H54 (cell line): ENCODE measurements at regions not wholly inside any gene's neighbourhood (a gene's known extent, or its start where the extent isn't known, plus 50 kb on each side); places are given as distances from the start of the nearest gene placed in this dataset.

Source experiments
- DNase-seq: peaks from one replicate; pipeline ENCODE4 v3.0.0; 2011; ENCODE audit warnings: low spot score, mixed read lengths; ENCODE audit not compliant: insufficient read length
- FAIRE-seq: peaks from 3 replicates; lab custom pipeline; 2011; peaks lifted over from hg19 to GRCh38; lab: Jason Lieb, UNC
- POLR2A ChIP-seq: IDR thresholded peaks from 2 replicates; pipeline ENCODE4 v1.6.1; 2011; ENCODE audit warnings: low read depth, mild to moderate bottlenecking, low read length

DNA sequence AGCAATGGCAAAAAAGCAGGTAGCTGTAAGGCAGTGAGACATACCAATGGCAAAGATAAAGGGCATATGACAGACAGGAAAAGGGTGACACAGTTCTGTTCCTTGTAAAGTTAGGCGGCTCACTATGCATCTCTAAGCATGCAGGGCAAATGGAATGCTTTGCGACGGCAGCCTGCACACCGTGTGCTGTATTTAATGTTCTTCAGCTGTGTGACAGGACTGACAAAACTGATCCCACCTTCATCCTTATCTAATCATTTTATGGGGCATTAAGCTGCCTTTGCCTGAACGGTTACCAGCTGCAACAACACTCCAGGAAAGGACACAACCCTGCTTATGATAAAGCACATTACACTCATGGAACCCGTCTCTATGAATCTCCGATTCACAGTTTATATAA, 80.5 kb upstream of the VAV3 start:
- no peak for TF ChIP-seq POLR2A
- FAIRE-seq (no peak), DNase-seq (no peak)

DNA sequence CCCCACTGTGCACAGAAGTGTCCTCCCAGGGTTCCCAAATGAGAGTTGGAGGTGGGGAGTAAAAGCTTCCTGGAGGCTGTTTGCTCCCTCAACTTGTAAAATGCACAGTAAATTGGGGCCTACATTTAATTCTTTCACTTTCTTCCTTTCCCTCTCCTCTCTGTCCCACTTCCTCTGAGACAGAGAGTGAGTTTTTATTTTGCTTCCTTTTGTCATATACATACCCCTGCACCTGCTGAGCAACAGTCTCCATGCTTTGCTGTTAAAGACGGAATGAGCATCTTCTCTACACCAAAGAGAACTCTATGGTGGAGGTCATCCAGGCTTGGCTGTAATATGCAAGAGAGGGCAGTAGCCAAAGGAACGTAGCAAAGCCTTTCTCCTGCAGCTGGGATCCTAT, 79.3 kb upstream of the VAV3 start:
- no peak for TF ChIP-seq POLR2A
- DNase-seq: no peak
- no peak for FAIRE-seq

DNA sequence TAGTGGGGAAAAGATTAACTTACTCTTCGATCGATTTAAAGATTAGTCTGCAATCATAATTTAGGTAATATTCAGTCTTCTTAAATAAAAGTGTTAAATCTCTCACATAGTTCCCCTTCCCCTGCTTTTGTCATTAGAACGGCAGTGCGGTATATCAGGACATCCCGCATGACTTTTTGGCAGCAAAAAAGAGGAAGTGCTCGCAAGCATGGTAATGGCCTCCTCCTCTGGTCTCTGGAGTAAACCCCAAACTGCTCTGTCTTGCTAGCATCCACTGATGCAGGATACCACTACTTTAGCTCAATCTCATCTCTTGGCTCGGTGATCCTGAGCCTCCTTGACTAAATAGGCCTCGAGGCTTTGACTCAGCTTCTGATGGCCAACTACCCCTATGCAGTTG, 78.7 kb upstream of the VAV3 start:
- TF ChIP-seq POLR2A: no peak
- DNase-seq: no peak
- FAIRE-seq: no peak

DNA sequence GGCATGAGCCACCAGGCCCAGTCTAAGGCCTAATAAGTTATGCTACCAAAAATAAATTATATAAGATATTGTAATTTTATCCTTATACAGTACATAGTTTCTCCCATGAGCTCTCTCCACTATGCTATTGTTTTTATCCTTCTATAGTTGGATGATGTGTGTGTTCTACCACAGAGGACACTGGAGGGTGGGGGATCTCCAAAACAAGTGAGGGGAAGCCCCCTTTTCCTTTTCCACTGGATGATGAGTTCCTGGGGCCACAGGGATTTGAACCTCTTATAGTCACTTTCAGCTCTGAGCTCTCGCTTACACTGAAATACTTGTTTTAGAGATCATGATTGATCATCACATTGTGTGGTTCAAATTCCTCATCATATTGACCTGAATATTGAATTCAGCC, 77.6 kb upstream of the VAV3 start:
- no peak for FAIRE-seq
- no peak for TF ChIP-seq POLR2A
- no peak for DNase-seq

DNA sequence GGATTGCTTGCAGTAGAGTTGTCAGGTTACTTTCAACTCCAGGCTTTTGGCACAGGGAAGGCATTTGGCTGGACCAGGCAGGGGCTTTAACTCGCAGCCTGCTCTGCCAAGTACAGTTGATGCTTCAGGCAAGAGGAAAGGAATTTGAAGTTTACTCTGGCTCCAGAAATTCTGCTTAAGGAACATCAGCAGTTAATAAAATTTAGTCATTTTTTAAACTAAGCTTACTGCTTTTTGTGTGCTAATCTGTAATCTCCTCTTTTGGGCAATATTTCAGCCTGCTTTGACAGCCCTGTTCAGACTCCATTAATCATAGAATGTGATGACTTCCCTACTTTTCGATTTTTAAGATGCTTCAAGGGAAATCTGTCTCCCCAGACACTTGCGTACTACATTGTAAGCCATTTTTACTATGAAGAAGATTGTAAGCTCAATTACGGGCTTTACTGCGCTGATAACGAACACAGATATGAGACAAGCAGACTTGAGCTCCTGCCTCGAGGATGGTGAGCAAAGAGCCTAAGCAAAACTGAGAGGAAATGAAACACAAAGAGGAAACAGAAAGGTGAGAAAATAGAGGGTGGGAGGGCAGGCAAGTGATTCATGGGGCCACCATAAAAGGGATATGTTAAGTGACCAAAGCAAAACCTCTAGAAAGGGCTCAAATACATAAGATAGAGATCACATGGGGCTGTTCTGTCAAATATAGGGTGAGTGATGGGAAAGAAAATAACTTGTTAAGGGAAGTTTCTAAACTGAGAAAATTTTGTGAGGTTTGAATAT, 76.6 kb upstream of the VAV3 start:
- TF ChIP-seq POLR2A: no peak
- no peak for DNase-seq
- FAIRE-seq: no peak

DNA sequence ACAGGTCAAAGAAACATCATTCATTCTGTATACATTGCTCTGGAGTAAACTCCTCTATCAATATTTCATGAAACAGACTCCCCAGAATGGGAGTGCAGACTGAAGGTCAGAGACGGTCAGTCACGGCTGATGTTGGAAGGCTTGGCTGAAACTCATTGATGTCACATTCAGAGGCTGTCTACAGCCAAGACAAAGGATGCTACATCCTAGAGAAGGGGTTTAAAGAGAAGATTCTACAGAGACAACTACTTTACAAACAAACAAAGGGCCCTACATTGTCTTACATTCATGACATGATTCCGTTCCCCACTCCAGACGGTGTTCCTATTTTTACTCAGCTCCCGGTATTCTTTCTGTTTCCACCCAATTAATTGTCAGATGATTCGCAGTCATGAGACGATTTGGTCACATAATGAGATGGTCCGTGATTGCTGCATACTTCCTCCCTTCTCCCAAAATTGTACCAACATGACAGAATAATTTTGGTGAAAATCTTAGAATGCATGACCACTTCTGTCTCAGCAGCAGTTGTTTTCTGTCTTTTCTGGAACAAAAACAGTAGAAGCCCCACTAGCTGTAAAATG, 73.8 kb upstream of the VAV3 start:
- FAIRE-seq (no peak), DNase-seq (no peak)
- no peak for TF ChIP-seq POLR2A

DNA sequence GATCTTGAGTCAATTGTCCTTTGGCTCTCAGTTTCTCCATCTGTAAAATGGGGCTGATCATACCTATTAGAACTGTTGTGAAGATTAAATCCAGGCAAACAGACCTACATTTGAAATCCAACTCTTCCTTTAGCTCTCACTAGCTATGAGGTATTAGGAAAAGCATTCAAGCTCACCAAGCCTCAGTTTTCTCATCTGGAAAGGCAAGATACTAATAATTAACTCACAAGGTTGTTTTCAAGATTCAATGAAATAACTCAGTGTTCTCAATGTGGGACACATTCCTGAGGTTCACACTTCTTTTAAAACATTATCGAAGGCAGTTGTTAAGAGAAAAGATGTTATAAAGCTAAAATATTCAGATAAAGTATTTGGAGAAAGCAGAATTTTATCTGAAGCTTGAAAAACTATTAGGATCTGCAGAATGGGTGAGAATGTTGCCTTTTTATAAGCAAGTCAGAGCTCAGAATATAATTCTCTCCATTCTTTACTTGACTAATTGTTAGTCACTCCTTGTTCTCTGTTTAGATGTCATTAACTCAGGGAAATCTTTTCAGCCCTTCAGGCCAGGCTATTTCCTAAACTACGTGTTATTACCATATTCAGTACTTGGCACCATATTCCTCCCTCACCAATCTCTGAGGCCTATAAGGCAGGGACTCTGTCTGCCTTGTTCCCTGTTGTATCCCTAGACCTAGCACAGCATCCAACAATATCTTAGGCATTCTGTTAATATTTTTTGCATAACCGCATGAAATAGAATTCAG, 72.0 kb upstream of the VAV3 start:
- TF ChIP-seq POLR2A: no peak
- no peak for DNase-seq

DNA sequence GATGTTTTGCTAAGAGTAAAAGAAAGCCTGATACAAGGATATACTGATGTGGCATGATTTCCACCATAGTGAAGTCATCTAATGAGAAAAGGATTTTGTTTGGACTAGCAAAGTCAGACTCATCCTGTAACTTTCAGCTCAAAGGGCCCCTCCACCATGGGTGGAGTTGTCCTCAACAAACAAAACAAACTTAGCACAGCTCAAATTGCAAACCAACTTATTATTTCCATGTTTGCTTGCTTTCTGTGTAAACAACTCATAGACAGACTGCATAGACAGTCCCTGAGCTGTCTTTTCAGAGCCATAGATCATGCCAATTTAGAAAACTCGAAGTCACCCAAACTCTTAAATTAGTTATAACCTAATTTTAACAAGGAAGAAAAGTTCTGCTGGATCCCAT, 69.4 kb upstream of the VAV3 start:
- no peak for TF ChIP-seq POLR2A
- DNase-seq (no peak), FAIRE-seq (no peak)

More for the DNA sequence above, 72.0 kb upstream of the VAV3 start:
- FAIRE-seq: no peak

DNA sequence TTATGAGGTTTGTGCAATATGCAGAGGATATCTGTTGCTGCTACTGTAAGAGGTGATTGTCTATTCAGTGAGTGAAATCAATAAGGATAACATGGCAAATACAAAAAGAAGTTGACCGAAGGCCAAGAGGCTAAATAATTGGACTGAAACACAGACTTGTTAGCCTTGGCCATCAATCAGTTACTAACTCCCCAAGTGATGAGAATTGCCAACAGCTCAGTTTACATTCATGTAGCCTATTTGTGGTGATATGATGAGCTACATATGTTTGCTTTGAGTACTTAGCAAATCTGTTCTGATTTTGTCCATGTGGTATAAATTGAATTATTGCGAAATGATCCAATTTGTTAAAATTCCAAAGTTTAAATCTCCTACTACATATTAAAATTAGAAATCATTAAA, 68.6 kb upstream of the VAV3 start:
- DNase-seq (no peak), FAIRE-seq (no peak)
- no peak for TF ChIP-seq POLR2A

DNA sequence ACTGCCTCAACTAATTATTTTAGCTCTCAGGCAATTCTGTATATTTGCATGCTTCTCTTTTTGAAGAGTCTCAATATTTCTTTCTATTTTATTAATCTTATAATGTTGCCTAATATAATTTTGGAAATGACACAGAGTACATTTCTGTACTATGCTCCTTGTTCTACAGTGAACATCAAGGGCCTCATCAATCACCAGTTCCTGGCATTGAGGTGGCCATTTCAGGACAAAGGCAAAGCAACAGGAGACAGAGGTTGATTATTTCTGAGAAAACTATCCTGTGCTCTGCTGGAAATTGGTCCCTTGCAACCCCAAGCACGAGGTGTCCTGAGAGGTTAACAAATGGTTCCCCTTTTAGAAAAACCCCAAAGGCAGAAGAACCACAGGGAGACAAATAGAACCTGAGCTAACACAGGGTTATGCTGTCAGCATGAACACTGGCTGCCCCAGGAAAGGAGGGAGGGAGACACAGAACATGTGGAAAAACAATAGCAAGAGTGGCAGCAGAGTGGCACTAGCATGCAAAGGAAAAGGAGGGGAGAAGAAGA, 63.9 kb upstream of the VAV3 start:
- DNase-seq: no peak
- TF ChIP-seq POLR2A: no peak
- FAIRE-seq: no peak

DNA sequence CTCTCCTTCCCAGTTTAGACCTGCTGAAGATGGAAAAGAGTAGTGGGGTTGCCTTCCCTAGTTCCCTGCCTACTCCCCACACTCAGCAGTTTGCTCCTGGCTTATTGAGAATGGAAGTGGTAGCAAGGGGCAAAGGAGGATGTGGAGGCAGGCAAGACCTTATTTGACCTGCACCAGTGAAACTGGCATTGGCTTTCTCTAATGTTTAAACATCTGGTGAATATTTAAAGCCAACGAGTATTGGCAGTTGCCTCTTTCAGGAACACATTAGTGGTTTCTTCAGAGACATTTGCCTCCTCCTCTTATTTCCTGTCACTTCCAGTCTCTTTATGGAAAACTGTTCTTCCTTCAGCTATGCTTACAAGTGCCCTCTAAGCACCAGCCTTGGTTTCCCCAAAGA, 62.4 kb upstream of the VAV3 start:
- DNase-seq (no peak), FAIRE-seq (no peak)
- no peak for TF ChIP-seq POLR2A

DNA sequence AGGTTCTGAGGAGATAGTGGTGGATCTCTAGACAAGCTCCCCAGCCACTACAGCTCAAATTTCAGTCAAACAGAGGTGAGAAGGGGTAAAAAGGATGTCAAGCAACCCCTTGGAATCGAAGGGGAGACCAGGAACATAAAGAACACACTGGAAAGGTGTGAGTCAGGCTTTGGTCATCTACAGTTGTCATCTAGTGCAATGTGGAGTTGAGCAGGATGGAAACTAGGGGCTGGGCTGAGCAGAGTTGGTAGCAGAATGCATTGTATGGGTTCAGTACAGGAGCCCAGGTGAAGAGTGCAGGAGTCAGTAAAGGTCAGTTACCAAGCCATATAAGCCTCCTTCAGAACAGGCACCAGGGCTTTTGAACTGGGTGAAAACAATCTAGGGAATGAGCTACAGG, 52.7 kb upstream of the VAV3 start:
- no peak for TF ChIP-seq POLR2A
- DNase-seq (no peak), FAIRE-seq (no peak)

DNA sequence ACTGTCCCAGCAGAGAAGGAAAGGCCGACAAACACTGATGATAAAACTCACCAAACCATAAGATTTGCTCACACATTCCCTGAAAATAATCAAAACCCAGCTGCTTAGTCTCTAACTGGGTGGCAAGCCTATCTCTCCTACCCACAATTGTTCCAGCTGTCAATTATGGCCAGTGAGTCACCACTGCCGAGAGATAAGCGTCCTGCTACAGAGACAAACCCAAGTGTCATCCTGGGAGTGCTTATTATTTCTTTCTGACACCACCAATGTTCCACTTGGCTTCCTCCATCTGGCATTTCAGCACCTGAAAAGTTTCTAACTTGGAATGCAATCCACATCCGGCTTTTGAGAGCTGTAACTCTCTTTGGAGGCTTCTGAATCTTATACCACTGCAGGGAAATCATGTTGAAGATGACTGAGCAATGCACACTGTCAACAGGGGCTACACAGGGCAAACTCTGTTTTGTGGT, 51.5 kb upstream of the VAV3 start:
- TF ChIP-seq POLR2A: no peak
- DNase-seq (no peak), FAIRE-seq (no peak)
